ENCODE measurements at regions not wholly inside any gene's neighbourhood (a gene's known extent, or its start where the extent isn't known, plus 50 kb on each side); places are given as distances from the start of the nearest gene placed in this dataset.

DNA sequence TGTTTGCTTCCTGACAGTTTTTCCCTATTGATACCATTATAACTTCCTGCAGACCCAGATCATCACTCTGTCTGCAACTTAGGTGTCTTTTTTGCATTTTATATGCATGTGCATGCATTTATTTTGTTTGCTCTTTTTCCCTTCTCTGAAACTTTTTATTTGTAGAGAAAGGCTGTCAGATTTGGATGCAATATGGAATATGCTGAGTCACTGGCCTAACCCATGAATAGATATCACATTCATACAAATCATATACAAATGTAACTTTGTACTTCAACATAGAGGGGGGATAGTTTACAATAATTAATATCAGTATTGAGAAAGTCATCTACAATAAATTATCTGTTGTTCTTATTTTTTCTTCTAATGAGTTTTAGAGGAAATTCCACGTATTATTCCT is 1465.0 kb downstream of the EFNB2 start:
- TF ChIP-seq CTCF (conservative IDR thresholded peaks at IDR 0.05 in 1 of 2, IDR thresholded peaks at IDR 0.05 in 1 of 2; ENCODE audit: low read depth in 1 of 2, low read length in 2 of 2) (no peak), EZH2 (IDR thresholded peaks at IDR 0.05; ENCODE audit: low read length, missing control alignments) (no peak)
